ENCODE measurements at regions not wholly inside any gene's neighbourhood (a gene's known extent, or its start where the extent isn't known, plus 50 kb on each side); places are given as distances from the start of the nearest gene placed in this dataset.

DNA sequence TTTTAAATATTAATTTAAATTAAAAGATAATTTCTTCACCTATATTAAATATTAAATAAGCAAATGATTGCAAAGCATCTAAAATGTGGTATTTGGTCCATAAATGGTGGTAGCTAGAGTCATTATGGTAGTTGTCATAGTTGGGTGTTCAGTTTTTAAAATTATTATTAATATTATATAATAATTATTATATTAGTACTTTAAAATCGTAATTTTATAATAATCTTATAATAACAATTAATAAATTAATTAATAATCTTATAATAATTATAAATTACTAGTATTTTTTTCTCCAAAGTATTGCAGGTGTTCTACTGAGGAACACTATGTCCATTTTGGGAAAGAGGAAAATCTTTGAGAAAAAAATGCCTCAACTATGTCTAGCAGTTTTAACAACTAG is 835.5 kb upstream of the GCFC2 start:
- no peak for DNase-seq
- Mint-ChIP-seq H3K27ac (ENCODE audit: unreplicated experiment) (no peak overlapping the region), H3K9me3 (ENCODE audit: unreplicated experiment) (no peaks in the 10 kb centered on the region), H3K4me3 (ENCODE audit: unreplicated experiment) (no peak overlapping the region), H3K36me3 (ENCODE audit: unreplicated experiment) (no peaks in the 10 kb centered on the region), H3K4me1 (ENCODE audit: low read depth, unreplicated experiment) (no peaks in the 10 kb centered on the region), H3K27me3 (ENCODE audit: unreplicated experiment) (no peaks in the 10 kb centered on the region)
- TF ChIP-seq, protein P1, sequence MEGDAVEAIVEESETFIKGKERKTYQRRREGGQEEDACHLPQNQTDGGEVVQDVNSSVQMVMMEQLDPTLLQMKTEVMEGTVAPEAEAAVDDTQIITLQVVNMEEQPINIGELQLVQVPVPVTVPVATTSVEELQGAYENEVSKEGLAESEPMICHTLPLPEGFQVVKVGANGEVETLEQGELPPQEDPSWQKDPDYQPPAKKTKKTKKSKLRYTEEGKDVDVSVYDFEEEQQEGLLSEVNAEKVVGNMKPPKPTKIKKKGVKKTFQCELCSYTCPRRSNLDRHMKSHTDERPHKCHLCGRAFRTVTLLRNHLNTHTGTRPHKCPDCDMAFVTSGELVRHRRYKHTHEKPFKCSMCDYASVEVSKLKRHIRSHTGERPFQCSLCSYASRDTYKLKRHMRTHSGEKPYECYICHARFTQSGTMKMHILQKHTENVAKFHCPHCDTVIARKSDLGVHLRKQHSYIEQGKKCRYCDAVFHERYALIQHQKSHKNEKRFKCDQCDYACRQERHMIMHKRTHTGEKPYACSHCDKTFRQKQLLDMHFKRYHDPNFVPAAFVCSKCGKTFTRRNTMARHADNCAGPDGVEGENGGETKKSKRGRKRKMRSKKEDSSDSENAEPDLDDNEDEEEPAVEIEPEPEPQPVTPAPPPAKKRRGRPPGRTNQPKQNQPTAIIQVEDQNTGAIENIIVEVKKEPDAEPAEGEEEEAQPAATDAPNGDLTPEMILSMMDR (IDR thresholded peaks at IDR 0.05; ENCODE audit: partially characterized antibody, unreplicated experiment) = no peak

DNA sequence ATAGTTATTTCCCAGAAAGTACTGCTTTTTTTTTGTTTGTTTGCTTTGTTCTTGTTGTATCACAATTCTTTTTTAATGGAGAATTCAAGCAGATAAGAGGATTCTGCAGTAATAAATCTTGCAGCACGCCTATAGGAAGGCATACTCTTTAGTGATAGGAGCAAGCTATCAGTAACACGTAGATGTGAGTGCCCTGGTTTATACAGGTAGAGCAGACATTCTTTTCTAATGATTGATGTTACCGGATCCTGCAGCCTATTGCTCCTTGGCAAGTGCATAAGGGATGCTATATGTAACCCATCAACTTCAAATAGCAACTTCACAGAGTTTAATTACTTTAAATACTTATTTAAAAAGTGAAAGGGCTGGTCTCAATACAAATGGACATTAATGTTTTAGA is 834.2 kb upstream of the GCFC2 start:
- Mint-ChIP-seq H3K27me3 (ENCODE audit: unreplicated experiment) (no peaks in the 10 kb centered on the region), H3K36me3 (ENCODE audit: unreplicated experiment) (no peaks in the 10 kb centered on the region), H3K9me3 (ENCODE audit: unreplicated experiment) (no peaks in the 10 kb centered on the region), H3K4me3 (ENCODE audit: unreplicated experiment) (no peak overlapping the region), H3K4me1 (ENCODE audit: low read depth, unreplicated experiment) (no peaks in the 10 kb centered on the region), H3K27ac (ENCODE audit: unreplicated experiment) (no peak overlapping the region)
- DNase-seq = no peak
- TF ChIP-seq, protein P1 (IDR thresholded peaks at IDR 0.05; ENCODE audit: partially characterized antibody, unreplicated experiment) = no peak

DNA sequence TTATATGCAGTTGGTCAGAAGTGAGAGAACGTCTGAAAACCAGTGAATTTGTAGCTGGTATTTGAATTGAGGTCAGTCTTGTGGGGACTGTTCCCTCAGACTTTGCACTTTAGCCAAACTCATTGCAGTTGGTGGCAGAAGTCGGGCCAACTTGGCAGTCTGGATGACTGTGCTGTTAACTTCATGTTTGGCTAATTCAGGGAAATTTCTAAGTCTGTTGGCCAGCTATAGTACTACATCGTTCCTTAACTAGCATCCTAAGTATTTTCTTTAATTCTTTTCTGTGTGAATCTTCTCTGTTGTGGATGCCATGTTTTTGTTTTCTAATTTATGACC is 806.8 kb upstream of the GCFC2 start:
- DNase-seq = no peak
- TF ChIP-seq, protein P1 (IDR thresholded peaks at IDR 0.05; ENCODE audit: partially characterized antibody, unreplicated experiment) = no peak
- no peaks in the 10 kb centered on the region for H3K27me3 Mint-ChIP-seq (ENCODE audit: unreplicated experiment)
- H3K4me3 Mint-ChIP-seq (ENCODE audit: unreplicated experiment) = no peak overlapping the region
- no peaks in the 10 kb centered on the region for H3K4me1 Mint-ChIP-seq (ENCODE audit: low read depth, unreplicated experiment)
- H3K36me3 Mint-ChIP-seq (ENCODE audit: unreplicated experiment) = no peaks in the 10 kb centered on the region
- no peaks in the 10 kb centered on the region for H3K9me3 Mint-ChIP-seq (ENCODE audit: unreplicated experiment)
- H3K27ac Mint-ChIP-seq (ENCODE audit: unreplicated experiment) = no peak overlapping the region

GRCh38 chr2:76516861-76517573 is 806.3 kb upstream of the GCFC2 start:
- no peak overlapping the region for H3K4me3 Mint-ChIP-seq (ENCODE audit: unreplicated experiment)
- TF ChIP-seq, protein P1 (IDR thresholded peaks at IDR 0.05; ENCODE audit: partially characterized antibody, unreplicated experiment) = no peak

GRCh38 chr2:76512201-76512820 is 801.6 kb upstream of the GCFC2 start:
- Mint-ChIP-seq H3K27ac (ENCODE audit: unreplicated experiment) (peak overlapping the region; percentile 60), H3K9me3 (ENCODE audit: unreplicated experiment) (no peaks in the 10 kb centered on the region), H3K36me3 (ENCODE audit: unreplicated experiment) (no peaks in the 10 kb centered on the region), H3K4me3 (ENCODE audit: unreplicated experiment) (no peak overlapping the region), H3K4me1 (ENCODE audit: low read depth, unreplicated experiment) (peaks cover 2% of the 10 kb centered on the region), H3K27me3 (ENCODE audit: unreplicated experiment) (no peaks in the 10 kb centered on the region)
- no peak for DNase-seq
- TF ChIP-seq, protein P1 (IDR thresholded peaks at IDR 0.05; ENCODE audit: partially characterized antibody, unreplicated experiment) = no peak

More at GRCh38 chr2:76516861-76517573, 806.3 kb upstream of the GCFC2 start:
- no peaks in the 10 kb centered on the region for H3K27me3 Mint-ChIP-seq (ENCODE audit: unreplicated experiment)
- H3K4me1 Mint-ChIP-seq (ENCODE audit: low read depth, unreplicated experiment) = peaks cover 2% of the 10 kb centered on the region
- DNase-seq = no peak
- H3K36me3 Mint-ChIP-seq (ENCODE audit: unreplicated experiment) = no peaks in the 10 kb centered on the region
- H3K27ac Mint-ChIP-seq (ENCODE audit: unreplicated experiment) = no peak overlapping the region
- H3K9me3 Mint-ChIP-seq (ENCODE audit: unreplicated experiment) = no peaks in the 10 kb centered on the region
